Stimulated activated naive CD8-positive, alpha-beta T cell treated with anti-CD3 and anti-CD28 coated beads, Interleukin-15, amount 100 ng/mL, for 72 hours (primary cell): ENCODE measurements at regions not wholly inside any gene's neighbourhood (a gene's known extent, or its start where the extent isn't known, plus 50 kb on each side); places are given as distances from the start of the nearest gene placed in this dataset.
A peak's percentile ranks its signal among the peaks of the same experiment; 100 is the strongest.

Experiments
- ATAC-seq: fragments of 150-1000 bp; cut with Tn5 transposase; 2 replicates; pipeline ENCODE4 v1.10.0; 2021; ENCODE audit warnings: mild to moderate bottlenecking, moderate library complexity
- DNase-seq, 2 donors: peaks; one replicate each; pipeline ENCODE4 v3.0.0; 2021 to 2022
- H3K27ac Mint-ChIP-seq, 2 donors: one replicate each; pipeline ENCODE4 v1.8.0; 2022; ENCODE audit warnings: mild to moderate bottlenecking in 2 of 2, mixed read lengths in 2 of 2, moderate library complexity in 2 of 2
- H3K27me3 Mint-ChIP-seq: one replicate; pipeline ENCODE4 v1.8.0; 2022; ENCODE audit warnings: mixed read lengths
- H3K4me1 Mint-ChIP-seq: one replicate; pipeline ENCODE4 v1.8.0; 2022; ENCODE audit warnings: mild to moderate bottlenecking, mixed read lengths
- H3K4me3 Mint-ChIP-seq, 2 donors: one replicate each; pipeline ENCODE4 v1.8.0; 2022; ENCODE audit warnings: mild to moderate bottlenecking in 2 of 2, mixed read lengths in 2 of 2, moderate library complexity in 1 of 2
- H3K9me3 Mint-ChIP-seq, 2 donors: one replicate each; pipeline ENCODE4 v1.8.0; 2022; ENCODE audit warnings: mixed read lengths in 2 of 2

DNA sequence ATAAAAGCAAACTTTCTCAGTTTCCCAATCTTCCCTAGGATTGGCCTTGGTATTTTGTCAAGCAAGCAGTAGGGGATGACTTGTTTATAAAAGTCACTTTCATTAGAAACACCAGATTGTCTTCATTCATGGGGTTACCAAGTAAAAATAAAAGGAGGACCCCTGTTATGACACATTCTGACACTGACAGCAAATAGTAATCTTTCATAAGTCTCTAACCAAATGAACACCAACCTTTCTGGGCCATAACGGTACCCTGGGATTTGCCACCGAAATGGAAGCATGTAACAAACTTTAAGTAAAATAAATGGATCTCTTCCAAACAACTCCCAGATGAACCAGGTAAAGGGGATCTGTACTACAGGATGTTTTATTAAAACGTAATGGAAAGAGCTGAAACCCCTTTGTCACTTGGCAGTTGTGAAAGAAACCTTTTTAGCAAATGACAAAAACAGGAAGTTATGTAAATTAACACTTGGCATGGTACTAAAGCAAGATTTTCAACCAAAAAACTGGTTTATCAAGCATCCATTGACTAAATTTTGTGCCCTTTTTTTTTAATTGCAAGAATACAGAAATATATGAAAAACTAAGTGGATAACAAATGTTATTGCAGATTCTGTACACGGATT is 335.6 kb downstream of the RBM26 start:
- no peak overlapping the region for H3K27ac Mint-ChIP-seq
- no peak overlapping the region for H3K4me3 Mint-ChIP-seq
- ATAC-seq (no peak), DNase-seq (no peak)
- no peaks in the 10 kb centered on the region for H3K4me1 Mint-ChIP-seq
- H3K27me3 Mint-ChIP-seq: peaks cover 20% of the 10 kb centered on the region
- no peaks in the 10 kb centered on the region for H3K9me3 Mint-ChIP-seq

DNA sequence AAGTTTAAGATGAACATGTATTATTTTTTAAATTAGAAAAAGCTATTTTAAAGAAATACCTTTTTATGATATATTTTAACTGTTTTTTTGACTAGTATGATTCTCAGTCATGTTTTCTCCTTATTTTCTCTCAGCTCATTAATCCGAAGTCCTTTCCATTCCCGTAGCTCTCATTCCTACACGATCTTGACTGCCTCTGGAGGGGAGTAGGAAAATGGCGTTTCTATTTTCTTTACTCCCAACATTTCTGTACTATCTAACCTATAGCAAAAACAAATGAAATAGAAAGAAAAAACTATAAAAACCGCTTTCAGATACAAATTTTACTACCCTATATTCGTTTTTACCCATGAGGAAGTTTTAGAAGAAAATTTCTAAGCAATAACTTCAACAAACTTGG is 343.8 kb downstream of the RBM26 start:
- no peaks in the 10 kb centered on the region for H3K9me3 Mint-ChIP-seq
- DNase-seq (no peak), ATAC-seq (no peak)
- H3K27me3 Mint-ChIP-seq: peaks cover 16% of the 10 kb centered on the region
- H3K4me1 Mint-ChIP-seq: no peaks in the 10 kb centered on the region
- H3K4me3 Mint-ChIP-seq: no peak overlapping the region
- no peak overlapping the region for H3K27ac Mint-ChIP-seq

DNA sequence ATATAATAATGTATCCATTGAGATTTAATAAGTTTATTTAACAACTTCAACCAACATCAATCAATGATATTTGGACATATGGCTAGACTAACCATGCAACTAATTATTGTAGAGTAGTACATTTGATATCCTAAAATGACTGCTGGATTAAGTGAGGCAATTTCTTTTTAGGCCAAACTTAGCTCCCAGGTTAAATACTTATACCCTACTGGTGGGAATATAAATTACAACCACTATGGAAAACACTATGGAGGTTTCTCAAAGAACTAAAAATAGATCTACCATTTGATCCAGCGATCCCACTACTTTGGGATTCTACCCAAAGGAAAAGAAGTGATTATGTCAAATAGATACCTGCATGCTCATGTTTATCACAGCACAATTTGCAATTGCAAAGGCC is 345.8 kb downstream of the RBM26 start:
- DNase-seq (no peak), ATAC-seq (no peak)
- Mint-ChIP-seq H3K27ac (no peak overlapping the region), H3K4me1 (no peaks in the 10 kb centered on the region), H3K27me3 (peaks cover 16% of the 10 kb centered on the region), H3K9me3 (no peaks in the 10 kb centered on the region), H3K4me3 (no peak overlapping the region)

DNA sequence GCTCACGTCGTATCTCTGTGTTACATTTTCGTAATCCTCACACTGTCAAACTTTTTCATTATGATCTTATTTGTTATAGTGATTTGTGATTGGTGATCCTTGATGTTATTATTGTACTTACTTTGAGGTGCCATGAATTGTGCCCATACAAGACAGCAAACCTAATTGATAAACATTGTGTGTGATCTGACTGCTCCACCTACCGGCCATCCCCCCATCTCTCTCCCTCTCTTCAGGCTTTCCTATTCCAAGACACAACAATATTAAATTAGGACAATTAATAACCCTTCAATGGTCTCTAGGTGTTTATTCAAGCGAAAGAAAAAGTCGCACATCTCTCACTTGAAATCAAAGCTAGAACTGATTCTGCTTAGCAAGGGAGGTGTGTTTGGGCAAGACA is 349.3 kb downstream of the RBM26 start:
- no peaks in the 10 kb centered on the region for H3K9me3 Mint-ChIP-seq

DNA sequence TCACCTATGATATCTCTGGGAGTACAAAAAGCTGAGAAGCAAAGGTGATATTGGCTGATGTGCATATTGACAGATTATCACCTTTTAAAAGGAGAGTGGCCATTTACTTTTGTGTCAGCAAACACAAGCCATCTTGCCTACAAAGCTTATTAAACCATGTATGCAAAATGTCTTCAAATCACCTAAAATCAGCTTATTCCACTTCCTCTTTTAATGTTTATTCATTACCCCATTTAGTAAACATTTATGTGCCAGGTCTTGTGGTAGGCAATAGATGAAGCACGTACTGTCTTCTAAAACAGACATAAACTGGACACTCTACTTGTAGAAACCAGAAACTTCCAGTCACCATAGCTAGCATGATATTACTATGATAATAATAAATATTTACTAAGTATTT is 354.6 kb downstream of the RBM26 start:
- Mint-ChIP-seq H3K27me3 (no peaks in the 10 kb centered on the region), H3K27ac (no peak overlapping the region), H3K4me1 (no peaks in the 10 kb centered on the region), H3K4me3 (no peak overlapping the region), H3K9me3 (no peaks in the 10 kb centered on the region)
- ATAC-seq: no peak
- no peak for DNase-seq

More for the DNA sequence above, 349.3 kb downstream of the RBM26 start:
- no peak overlapping the region for H3K27ac Mint-ChIP-seq
- no peak overlapping the region for H3K4me3 Mint-ChIP-seq
- peaks cover 8% of the 10 kb centered on the region for H3K27me3 Mint-ChIP-seq
- no peaks in the 10 kb centered on the region for H3K4me1 Mint-ChIP-seq
- ATAC-seq: no peak
- DNase-seq: no peak

DNA sequence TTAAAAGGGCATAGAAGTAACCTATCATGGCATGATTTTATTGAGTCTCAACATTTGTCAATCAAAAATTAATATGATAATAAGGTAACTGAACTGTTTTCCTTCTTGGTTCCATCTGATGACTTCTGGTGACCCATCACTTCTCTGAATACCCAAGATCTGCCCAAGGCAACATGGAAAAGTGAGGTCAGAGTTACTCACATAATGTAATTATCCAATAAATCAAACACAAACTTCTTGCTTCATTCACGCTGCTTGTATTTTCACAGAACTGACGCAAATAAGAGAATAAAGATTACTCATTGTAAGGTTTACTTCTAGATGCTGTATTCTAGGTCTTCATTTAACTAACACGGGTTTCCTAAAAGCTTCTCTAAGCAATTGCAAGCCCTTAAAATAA is 361.6 kb downstream of the RBM26 start:
- H3K27ac Mint-ChIP-seq: no peak overlapping the region
- DNase-seq (no peak), ATAC-seq (no peak)
- H3K9me3 Mint-ChIP-seq: no peaks in the 10 kb centered on the region
- H3K27me3 Mint-ChIP-seq: peaks cover 10% of the 10 kb centered on the region
- no peaks in the 10 kb centered on the region for H3K4me1 Mint-ChIP-seq
- no peak overlapping the region for H3K4me3 Mint-ChIP-seq

DNA sequence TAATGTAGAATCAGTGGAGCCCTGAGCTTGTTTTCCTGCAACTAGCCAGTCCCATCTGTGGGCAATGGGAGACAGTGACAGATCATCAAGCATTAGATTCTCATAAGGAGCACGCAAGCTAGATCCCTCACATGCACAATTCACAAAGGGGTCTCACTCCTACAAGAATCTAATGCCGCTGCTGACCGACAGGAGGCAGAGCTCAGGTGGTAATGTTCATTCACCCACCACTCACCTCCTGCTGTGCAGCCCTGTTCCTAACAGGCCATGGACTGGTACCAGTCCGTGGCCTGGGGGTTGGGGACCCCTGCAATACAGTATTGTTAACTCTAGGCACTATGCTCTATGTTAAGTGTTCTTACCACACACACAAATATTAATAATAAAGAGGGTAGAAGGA is 362.8 kb downstream of the RBM26 start:
- ATAC-seq: no peak
- no peak for DNase-seq
- Mint-ChIP-seq H3K4me3 (no peak overlapping the region), H3K27ac (no peak overlapping the region), H3K4me1 (no peaks in the 10 kb centered on the region), H3K9me3 (no peaks in the 10 kb centered on the region), H3K27me3 (peaks cover 10% of the 10 kb centered on the region)

DNA sequence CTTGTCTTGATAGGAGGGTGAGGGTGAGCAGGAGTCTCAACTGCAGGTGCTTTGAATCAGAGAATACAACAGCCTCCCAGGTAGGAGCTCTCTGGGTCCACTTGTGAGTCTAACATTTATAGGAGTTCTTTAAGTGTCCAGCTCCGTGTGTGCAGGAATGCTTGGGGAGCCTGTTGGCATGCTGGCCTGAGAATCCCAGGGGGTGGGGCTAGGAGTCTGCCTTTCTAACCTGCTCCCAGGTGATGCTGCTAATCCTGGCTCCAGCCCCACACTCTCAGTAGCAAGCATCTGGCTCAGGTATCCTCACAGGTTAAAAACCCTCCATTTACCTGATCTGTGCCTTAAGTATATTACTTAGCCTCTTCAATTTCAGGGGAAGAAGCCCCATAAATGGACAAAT is 368.9 kb downstream of the RBM26 start:
- ATAC-seq (no peak), DNase-seq (no peak)
- Mint-ChIP-seq H3K27me3 (no peaks in the 10 kb centered on the region), H3K27ac (peak overlapping the region in 1 of 2 donors; percentile 23), H3K9me3 (no peaks in the 10 kb centered on the region), H3K4me3 (no peak overlapping the region), H3K4me1 (no peaks in the 10 kb centered on the region)

DNA sequence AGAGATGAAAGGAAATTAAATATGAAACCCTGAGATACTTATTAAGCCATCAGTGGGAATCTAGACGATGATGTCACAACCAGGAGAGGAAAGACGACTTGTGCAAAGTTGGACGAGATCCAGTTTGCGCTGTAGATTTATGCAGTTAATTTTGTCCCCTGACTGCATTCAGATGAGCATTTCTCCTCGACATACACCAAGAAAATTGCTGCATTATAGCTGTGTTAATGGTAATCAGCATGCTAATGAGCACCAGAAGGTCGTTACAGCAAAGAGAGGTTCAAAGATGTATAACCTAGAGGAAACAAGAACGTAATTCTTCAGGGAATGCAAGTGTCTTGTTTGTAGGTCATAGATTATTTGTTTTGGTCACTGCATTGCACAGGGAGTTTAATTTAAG is 371.7 kb downstream of the RBM26 start:
- DNase-seq: no peak
- H3K9me3 Mint-ChIP-seq: no peaks in the 10 kb centered on the region
- H3K27ac Mint-ChIP-seq: no peak overlapping the region
- no peaks in the 10 kb centered on the region for H3K4me1 Mint-ChIP-seq
- ATAC-seq: no peak
- H3K27me3 Mint-ChIP-seq: no peaks in the 10 kb centered on the region
- H3K4me3 Mint-ChIP-seq: no peak overlapping the region

DNA sequence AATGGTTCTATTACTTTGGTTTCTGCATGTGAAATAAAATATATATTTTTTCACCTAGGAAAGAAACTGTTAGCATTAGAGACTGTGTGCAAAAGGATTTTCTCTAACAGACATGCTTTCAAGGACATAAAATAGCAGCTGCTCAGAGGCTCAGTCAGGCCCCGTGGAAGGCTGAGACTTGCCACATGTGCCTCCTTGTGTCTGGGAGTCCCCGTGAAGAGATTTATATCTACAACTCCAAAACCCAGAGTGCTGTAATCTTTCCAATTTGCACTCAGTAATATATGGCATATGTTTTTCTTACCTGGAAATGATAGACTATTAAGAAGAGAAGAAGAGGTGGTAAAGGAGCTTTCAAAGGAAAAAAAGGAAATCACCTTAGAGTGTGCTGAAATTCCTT is 371.6 kb upstream of the OBI1 start:
- H3K27ac Mint-ChIP-seq: no peak overlapping the region
- H3K9me3 Mint-ChIP-seq: no peaks in the 10 kb centered on the region

DNA sequence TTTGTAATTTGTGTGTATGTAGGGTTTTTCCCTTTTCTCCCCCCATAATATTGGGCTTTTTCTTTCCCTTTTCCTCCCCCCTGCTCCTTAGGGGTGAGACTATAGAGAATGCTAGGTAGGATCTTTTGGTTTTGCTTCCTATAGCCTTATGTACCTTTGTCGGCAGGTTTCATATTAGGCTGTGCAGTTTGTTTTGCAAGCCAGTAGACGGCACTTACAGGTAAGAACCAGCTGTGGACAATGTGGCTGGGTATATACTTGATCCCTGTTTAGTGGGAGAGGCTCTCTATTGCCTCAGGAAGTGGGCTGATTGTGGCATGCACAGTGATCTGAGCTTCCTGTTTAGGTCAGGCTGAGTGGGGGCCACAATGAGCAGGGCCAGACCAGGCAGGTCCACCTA is 359.2 kb upstream of the OBI1 start:
- Mint-ChIP-seq H3K27me3 (peaks cover 8% of the 10 kb centered on the region), H3K4me3 (no peak overlapping the region), H3K4me1 (no peaks in the 10 kb centered on the region), H3K27ac (no peak overlapping the region), H3K9me3 (peaks cover 0 to 18% of the 10 kb centered on the region in 2 donors)
- DNase-seq: no peak
- no peak for ATAC-seq

More for the DNA sequence above, 371.6 kb upstream of the OBI1 start:
- no peaks in the 10 kb centered on the region for H3K4me1 Mint-ChIP-seq
- H3K4me3 Mint-ChIP-seq: no peak overlapping the region
- DNase-seq (no peak), ATAC-seq (no peak)
- no peaks in the 10 kb centered on the region for H3K27me3 Mint-ChIP-seq

DNA sequence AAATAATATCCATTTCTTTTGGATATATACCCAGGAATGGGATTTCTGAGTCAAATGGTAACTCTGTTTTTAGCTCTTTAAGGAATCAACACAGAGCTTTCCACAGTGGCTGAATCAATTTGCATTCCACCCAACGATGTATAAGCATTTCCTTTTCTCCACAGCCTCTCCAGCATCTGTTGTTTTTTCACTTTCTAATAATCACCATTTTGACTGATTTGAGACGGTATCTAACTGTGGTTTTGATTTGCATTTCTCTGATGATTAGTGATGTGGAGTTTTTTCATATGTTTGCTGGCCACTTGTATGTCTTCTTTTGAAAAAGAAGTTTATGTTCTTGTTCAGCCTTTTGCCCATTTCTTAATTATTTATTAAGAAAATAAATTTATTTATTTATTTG is 352.2 kb upstream of the OBI1 start:
- H3K27me3 Mint-ChIP-seq: peaks cover 23% of the 10 kb centered on the region
- H3K9me3 Mint-ChIP-seq: no peaks in the 10 kb centered on the region
- H3K27ac Mint-ChIP-seq: no peak overlapping the region
- no peaks in the 10 kb centered on the region for H3K4me1 Mint-ChIP-seq
- H3K4me3 Mint-ChIP-seq: no peak overlapping the region
- ATAC-seq (no peak), DNase-seq (no peak)

DNA sequence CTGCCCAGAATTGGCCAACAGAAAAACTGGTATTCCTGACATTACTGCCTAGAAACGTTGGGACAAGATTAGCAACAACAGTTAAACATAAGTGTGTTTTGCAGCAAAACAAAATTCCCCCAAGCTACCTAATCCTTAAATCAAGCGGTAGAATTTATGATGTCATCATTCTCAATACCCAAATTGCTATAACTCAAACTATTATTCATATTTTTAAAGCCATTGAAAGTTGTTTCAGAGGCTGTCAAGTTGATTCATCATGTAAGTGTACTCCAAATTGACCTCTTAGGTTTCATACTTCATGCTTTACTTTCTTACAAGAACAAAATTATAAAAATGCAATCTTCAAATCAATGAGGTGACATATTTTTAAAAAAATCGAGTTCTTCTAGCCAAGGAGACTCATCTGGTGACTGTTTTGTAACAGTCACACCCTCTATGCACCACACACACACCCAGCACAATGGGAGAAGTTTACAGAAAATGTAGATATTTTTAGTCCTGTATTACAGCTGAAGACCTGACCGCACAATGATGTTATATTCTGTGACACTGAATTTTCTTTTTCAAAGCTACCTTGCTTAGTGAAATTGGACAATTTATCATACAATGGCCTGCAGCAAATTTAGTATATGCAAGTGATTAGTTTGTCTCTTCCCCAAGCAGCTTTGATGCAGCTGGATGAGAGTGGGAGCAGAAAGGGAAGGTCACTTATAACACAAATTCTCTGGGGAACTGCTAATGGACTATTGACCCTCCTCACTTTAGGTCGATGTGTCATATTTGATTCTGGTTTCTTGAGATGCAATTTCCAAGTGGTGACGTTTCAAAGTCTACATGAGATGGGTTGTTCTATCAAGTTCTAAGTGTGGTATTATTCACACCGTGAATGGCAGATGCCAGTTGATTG is 345.3 kb upstream of the OBI1 start:
- H3K27ac Mint-ChIP-seq: no peak overlapping the region
- H3K9me3 Mint-ChIP-seq: no peaks in the 10 kb centered on the region
- H3K4me1 Mint-ChIP-seq: no peaks in the 10 kb centered on the region
- no peak overlapping the region for H3K4me3 Mint-ChIP-seq
- peak; percentile 37 for ATAC-seq
- DNase-seq: no peak
- H3K27me3 Mint-ChIP-seq: peaks cover 15% of the 10 kb centered on the region

DNA sequence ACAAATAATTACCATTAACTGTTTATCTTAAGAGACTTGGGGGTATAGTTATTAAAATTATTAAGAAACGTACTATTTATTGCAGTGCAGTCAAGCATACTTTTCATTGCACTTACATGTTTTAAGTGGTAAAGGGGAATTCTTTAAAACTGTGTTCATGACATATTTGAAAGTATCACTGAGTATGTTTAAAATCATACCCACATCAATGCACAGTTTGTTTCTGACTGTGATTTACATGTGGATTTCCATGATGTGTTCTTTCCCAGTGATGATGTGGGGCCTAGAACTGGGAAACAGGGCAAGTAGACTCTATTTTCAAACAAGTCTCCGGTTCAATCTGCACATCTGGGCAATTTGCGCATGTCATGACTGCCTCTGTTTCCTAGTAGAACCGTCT is 340.5 kb upstream of the OBI1 start:
- DNase-seq (no peak), ATAC-seq (no peak)
- H3K4me3 Mint-ChIP-seq: no peak overlapping the region
- no peaks in the 10 kb centered on the region for H3K4me1 Mint-ChIP-seq
- no peaks in the 10 kb centered on the region for H3K9me3 Mint-ChIP-seq
- no peaks in the 10 kb centered on the region for H3K27me3 Mint-ChIP-seq
- H3K27ac Mint-ChIP-seq: no peak overlapping the region

DNA sequence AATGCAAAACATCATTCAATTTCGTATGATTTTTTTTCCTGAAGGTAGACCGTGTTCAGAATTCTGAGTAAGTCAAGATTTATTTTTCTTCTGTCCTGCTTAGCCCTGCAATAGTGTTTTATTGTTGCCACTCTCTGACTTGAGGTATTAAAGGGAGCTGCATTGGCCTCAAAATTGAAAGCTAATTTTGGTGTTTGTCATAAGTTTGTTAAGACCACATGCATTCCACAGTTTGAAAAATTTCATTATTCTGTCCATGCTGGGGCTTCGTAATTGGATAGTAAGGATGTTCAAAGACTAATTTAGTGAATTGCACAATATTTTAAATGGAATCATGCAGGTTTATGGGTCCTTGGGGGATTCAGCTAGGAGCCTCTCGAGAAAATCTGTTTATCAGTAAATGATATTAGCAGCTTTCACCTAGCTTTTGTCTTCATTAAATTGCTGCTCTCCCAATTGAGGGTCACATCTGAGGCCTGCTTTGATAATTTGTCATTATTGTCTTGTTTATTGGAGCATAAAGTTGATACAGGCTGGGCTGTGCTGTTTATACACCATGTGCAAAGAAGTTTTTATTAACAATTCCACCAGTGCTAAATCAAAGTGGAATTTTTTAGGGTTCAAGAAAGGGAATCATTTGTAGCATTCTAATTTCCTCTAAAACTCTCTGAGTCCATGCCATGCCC is 339.8 kb upstream of the OBI1 start:
- Mint-ChIP-seq H3K4me1 (no peaks in the 10 kb centered on the region), H3K9me3 (no peaks in the 10 kb centered on the region), H3K27me3 (no peaks in the 10 kb centered on the region), H3K27ac (no peak overlapping the region), H3K4me3 (no peak overlapping the region)
- DNase-seq: no peak
- ATAC-seq: no peak
